Stomach (tissue), 4 donors: ENCODE measurements at regions not wholly inside any gene's neighbourhood (a gene's known extent, or its start where the extent isn't known, plus 50 kb on each side); places are given as distances from the start of the nearest gene placed in this dataset.

Source experiments
- EP300 ChIP-seq: sonication (generic); formaldehyde crosslinking; IDR thresholded peaks from one replicate; pipeline ENCODE4 v1.6.1; 2017; ENCODE audit warnings: antibody characterized with exemption
- POLR2A ChIP-seq, 4 donors: fragments of 450-650 bp; IDR thresholded peaks; one replicate each; pipeline ENCODE4 v1.6.1; 2016; ENCODE audit warnings: antibody characterized with exemption in 4 of 4, control low read depth in 2 of 4, mild to moderate bottlenecking in 1 of 4, moderate library complexity in 1 of 4
- POLR2AphosphoS5 ChIP-seq, 3 donors: sonication (generic); formaldehyde crosslinking; IDR thresholded peaks; one replicate each; pipeline ENCODE4 v1.6.1; 2016; ENCODE audit warnings: antibody characterized with exemption in 3 of 3
- TF ChIP-seq, protein P1 (sequence below), 7 experiments: fragments of 450-650 bp in 4 of 7; fragments of 200-600 bp in 3 of 7; sonication (generic) in 3 of 7; IDR thresholded peaks; one replicate each; pipeline ENCODE4 v1.5.1; 2016 to 2019; ENCODE audit warnings: antibody characterized with exemption in 7 of 7, control low read depth in 2 of 7, mild to moderate bottlenecking in 1 of 7

DNA sequence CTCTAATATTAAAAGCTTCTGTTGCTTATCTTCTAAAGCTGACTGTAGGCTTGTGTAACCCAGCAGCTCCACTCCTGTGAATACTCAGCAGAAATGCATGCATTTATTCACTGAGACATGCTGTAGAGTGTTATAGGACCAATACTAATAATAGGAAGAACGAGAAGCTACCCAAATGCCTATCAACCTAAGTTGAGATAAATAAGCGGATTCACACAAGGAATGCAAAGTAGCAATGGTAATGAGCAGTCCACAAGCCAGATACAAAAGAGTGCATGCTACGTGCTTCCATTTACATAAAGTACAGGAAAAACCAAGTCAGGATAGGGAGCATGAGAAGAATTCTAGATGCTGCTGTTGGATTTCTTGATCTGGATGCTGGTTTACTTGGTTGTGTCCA, 155.9 kb downstream of the AASDH start:
- TF ChIP-seq, protein P1, sequence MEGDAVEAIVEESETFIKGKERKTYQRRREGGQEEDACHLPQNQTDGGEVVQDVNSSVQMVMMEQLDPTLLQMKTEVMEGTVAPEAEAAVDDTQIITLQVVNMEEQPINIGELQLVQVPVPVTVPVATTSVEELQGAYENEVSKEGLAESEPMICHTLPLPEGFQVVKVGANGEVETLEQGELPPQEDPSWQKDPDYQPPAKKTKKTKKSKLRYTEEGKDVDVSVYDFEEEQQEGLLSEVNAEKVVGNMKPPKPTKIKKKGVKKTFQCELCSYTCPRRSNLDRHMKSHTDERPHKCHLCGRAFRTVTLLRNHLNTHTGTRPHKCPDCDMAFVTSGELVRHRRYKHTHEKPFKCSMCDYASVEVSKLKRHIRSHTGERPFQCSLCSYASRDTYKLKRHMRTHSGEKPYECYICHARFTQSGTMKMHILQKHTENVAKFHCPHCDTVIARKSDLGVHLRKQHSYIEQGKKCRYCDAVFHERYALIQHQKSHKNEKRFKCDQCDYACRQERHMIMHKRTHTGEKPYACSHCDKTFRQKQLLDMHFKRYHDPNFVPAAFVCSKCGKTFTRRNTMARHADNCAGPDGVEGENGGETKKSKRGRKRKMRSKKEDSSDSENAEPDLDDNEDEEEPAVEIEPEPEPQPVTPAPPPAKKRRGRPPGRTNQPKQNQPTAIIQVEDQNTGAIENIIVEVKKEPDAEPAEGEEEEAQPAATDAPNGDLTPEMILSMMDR (IDR thresholded peaks at IDR 0.05) = no peak
- TF ChIP-seq POLR2A (IDR thresholded peaks at IDR 0.05) = no peak
- TF ChIP-seq EP300 = no peak
- TF ChIP-seq POLR2AphosphoS5 (IDR thresholded peaks at IDR 0.05) = no peak
